C4-2B (cell line): ENCODE measurements at regions not wholly inside any gene's neighbourhood (a gene's known extent, or its start where the extent isn't known, plus 50 kb on each side); places are given as distances from the start of the nearest gene placed in this dataset.

Source experiments
- CTCF ChIP-seq: fragments of 450-650 bp; conservative IDR thresholded peaks from 2 replicates; pipeline ENCODE4 v1.5.1; 2017; ENCODE audit warnings: mild to moderate bottlenecking
- ZFX ChIP-seq: fragments of 450-650 bp; IDR thresholded peaks from 2 replicates; pipeline ENCODE4 v1.6.1; 2017

- no peak for TF ChIP-seq CTCF
- no peak for TF ChIP-seq ZFX
Measured at GRCh38 chr11:110951037-110951949, 239.1 kb upstream of the ARHGAP20 start.
